T-cell (primary cell): ENCODE measurements at regions not wholly inside any gene's neighbourhood (a gene's known extent, or its start where the extent isn't known, plus 50 kb on each side); places are given as distances from the start of the nearest gene placed in this dataset.

Experiments used
- ATAC-seq, 4 experiments: fragments of 200-7000 bp in 3 of 4; fragments of 150-1000 bp in 1 of 4; cut with Tn5 transposase; replicated peaks in 1 of 4; 1 replicate in 3 of 4; 2 replicates in 1 of 4; pipeline ENCODE4 v1.10.0; 2021; ENCODE audit warnings: moderate library complexity in 3 of 4, mild to moderate bottlenecking in 2 of 4, moderate number of reproducible peaks in 1 of 4
- CTCF ChIA-PET, 2 donors: fragments of 300-600 bp; sonication (Branson Sonifier 250); formaldehyde crosslinking; loops; one replicate each; lab custom pipeline; 2022; ENCODE audit warnings: antibody characterized with exemption in 2 of 2; lab: Charles Lee
- POLR2A ChIA-PET, 2 donors: fragments of 300-600 bp; sonication (Branson Sonifier 250); formaldehyde crosslinking; loops; one replicate each; lab custom pipeline; 2022; ENCODE audit warnings: antibody characterized with exemption in 2 of 2; lab: Charles Lee
- DNase-seq, 35 experiments: peaks; one replicate each; pipeline versions ENCODE4 v3.0.0 to v3.0.0-alpha.2; 2013 to 2023
- H3K27ac ChIP-seq: one replicate; pipeline ENCODE4 v1.5.1; 2013; ENCODE audit warnings: low read length
- H3K27me3 ChIP-seq, 2 experiments: replicated peaks in 1 of 2; 1 replicate in 1 of 2; 2 replicates in 1 of 2; pipeline versions ENCODE4 v1.6.1 to v1.7.0; 2013; ENCODE audit warnings: low read length in 1 of 2, mixed read lengths in 1 of 2; ENCODE audit not compliant: control insufficient read depth in 2 of 2, insufficient read depth in 2 of 2; ENCODE audit errors: extremely low read depth in 1 of 2
- H3K36me3 ChIP-seq, 2 donors: 1 replicate in 1 of 2; 2 replicates in 1 of 2; pipeline versions ENCODE4 v1.6.1 to v1.7.0; 2013; ENCODE audit warnings: low read length in 1 of 2; ENCODE audit not compliant: control insufficient read depth in 2 of 2, insufficient read depth in 1 of 2; ENCODE audit errors: extremely low read depth in 1 of 2
- H3K4me1 ChIP-seq, 2 experiments: 1 replicate in 1 of 2; 2 replicates in 1 of 2; pipeline versions ENCODE4 v1.6.1 to v1.7.0; 2013; ENCODE audit warnings: low read length in 2 of 2, mixed read lengths in 1 of 2; ENCODE audit not compliant: insufficient read depth in 2 of 2, control insufficient read depth in 1 of 2; ENCODE audit errors: extremely low read depth in 1 of 2
- H3K4me3 ChIP-seq, 2 donors: 1 replicate in 1 of 2; 2 replicates in 1 of 2; pipeline versions ENCODE4 v1.5.1 to v1.7.0; 2013; ENCODE audit warnings: mild to moderate bottlenecking in 2 of 2, low read length in 1 of 2, moderate library complexity in 1 of 2; ENCODE audit not compliant: control insufficient read depth in 1 of 2; ENCODE audit errors: extremely low read depth in 1 of 2
- H3K9me3 ChIP-seq: 2 replicates; pipeline ENCODE4 v1.7.0; 2013
- H3K27ac Mint-ChIP-seq, 2 donors: one replicate each; pipeline ENCODE4 v1.8.0; 2020 to 2021; ENCODE audit warnings: mild to moderate bottlenecking in 2 of 2, mixed read lengths in 2 of 2
- H3K27me3 Mint-ChIP-seq, 2 donors: one replicate each; pipeline ENCODE4 v1.8.0; 2021 to 2022; ENCODE audit warnings: mixed read lengths in 2 of 2
- H3K36me3 Mint-ChIP-seq: one replicate; pipeline ENCODE4 v1.8.0; 2021; ENCODE audit warnings: mixed read lengths
- H3K4me1 Mint-ChIP-seq, 3 donors: one replicate each; pipeline ENCODE4 v1.8.0; 2020 to 2022; ENCODE audit warnings: mixed read lengths in 3 of 3, mild to moderate bottlenecking in 1 of 3
- H3K4me3 Mint-ChIP-seq, 3 donors: one replicate each; pipeline ENCODE4 v1.8.0; 2020 to 2022; ENCODE audit warnings: mild to moderate bottlenecking in 3 of 3, mixed read lengths in 3 of 3, moderate library complexity in 3 of 3
- H3K9me3 Mint-ChIP-seq, 3 donors: one replicate each; pipeline ENCODE4 v1.8.0; 2020 to 2022; ENCODE audit warnings: mixed read lengths in 3 of 3
- WGBS: methylation state at CpG from one replicate; pipeline ENCODE4 v1.1.5; 2013; ENCODE audit warnings: missing lambda C conversion rate; ENCODE audit not compliant: insufficient coverage; 5-methylcytosine and 5-hydroxymethylcytosine counted together

GRCh38 chr21:15255763-15256162 lies 191.0 kb upstream of the NRIP1 start:
- no peak for DNase-seq
- no peak overlapping the region for H3K27ac ChIP-seq
- no peaks in the 10 kb centered on the region for H3K9me3 Mint-ChIP-seq
- H3K36me3 ChIP-seq, result no peaks in the 10 kb centered on the region
- POLR2A ChIA-PET, result no interaction called here
- H3K4me3 Mint-ChIP-seq, result no peak overlapping the region
- no peaks in the 10 kb centered on the region for H3K4me1 ChIP-seq
- H3K27me3 Mint-ChIP-seq, result peaks cover 0 to 9% of the 10 kb centered on the region in 2 donors
- H3K27ac Mint-ChIP-seq, result no peak overlapping the region
- CTCF ChIA-PET, result no interaction called here
- peaks cover 0 to 7% (median 2%) of the 10 kb centered on the region in 3 donors for H3K4me1 Mint-ChIP-seq
- no peak for ATAC-seq
- no peaks in the 10 kb centered on the region for H3K36me3 Mint-ChIP-seq
- no peaks in the 10 kb centered on the region for H3K9me3 ChIP-seq
- no peak overlapping the region for H3K4me3 ChIP-seq
- H3K27me3 ChIP-seq, result no peaks in the 10 kb centered on the region

GRCh38 chr21:15256996-15257395 lies 192.2 kb upstream of the NRIP1 start:
- Mint-ChIP-seq H3K27me3 (peaks cover 0 to 2% of the 10 kb centered on the region in 2 donors), H3K9me3 (no peaks in the 10 kb centered on the region), H3K4me3 (no peak overlapping the region), H3K36me3 (no peaks in the 10 kb centered on the region), H3K27ac (no peak overlapping the region), H3K4me1 (peaks cover 0 to 7% (median 2%) of the 10 kb centered on the region in 3 donors)
- DNase-seq (no peak), ATAC-seq (no peak)
- no peaks in the 10 kb centered on the region for H3K36me3 ChIP-seq
- no peak overlapping the region for H3K4me3 ChIP-seq
- H3K27me3 ChIP-seq, result no peaks in the 10 kb centered on the region
- no peaks in the 10 kb centered on the region for H3K4me1 ChIP-seq
- ChIA-PET POLR2A (no interaction called here), CTCF (no interaction called here)
- H3K27ac ChIP-seq, result no peak overlapping the region
- H3K9me3 ChIP-seq, result no peaks in the 10 kb centered on the region

- POLR2A ChIA-PET, result interaction anchor here in 1 of 2 donors (0.6 kb wide), 1 partner anchor 298 kb away, joined by 3 read pairs; no protein-coding TSS in a partner anchor
- no CpG with 5 or more reads among the region's 4 CpGs for WGBS
- DNase-seq, result no peak
- no peaks in the 10 kb centered on the region for H3K27me3 ChIP-seq
- no peaks in the 10 kb centered on the region for H3K36me3 Mint-ChIP-seq
- H3K27me3 Mint-ChIP-seq, result no peaks in the 10 kb centered on the region
- H3K4me3 Mint-ChIP-seq, result no peak overlapping the region
- H3K4me3 ChIP-seq, result no peak overlapping the region
- no peak for ATAC-seq
- no peaks in the 10 kb centered on the region for H3K36me3 ChIP-seq
- peaks cover 0 to 7% (median 2%) of the 10 kb centered on the region in 3 donors for H3K4me1 Mint-ChIP-seq
- no peaks in the 10 kb centered on the region for H3K9me3 ChIP-seq
- H3K9me3 Mint-ChIP-seq, result no peaks in the 10 kb centered on the region
- CTCF ChIA-PET, result no interaction called here
- no peak overlapping the region for H3K27ac ChIP-seq
- no peak overlapping the region for H3K27ac Mint-ChIP-seq
- no peaks in the 10 kb centered on the region for H3K4me1 ChIP-seq
Observed at GRCh38 chr21:15257646-15258045, 192.8 kb upstream of the NRIP1 start.

GRCh38 chr21:15259824-15260223 lies 195.0 kb upstream of the NRIP1 start:
- H3K36me3 Mint-ChIP-seq, result no peaks in the 10 kb centered on the region
- H3K27ac ChIP-seq, result no peak overlapping the region
- peaks cover 0 to 4% of the 10 kb centered on the region in 2 donors for H3K27me3 Mint-ChIP-seq
- ChIA-PET POLR2A (no interaction called here), CTCF (no interaction called here)
- no peak overlapping the region for H3K27ac Mint-ChIP-seq
- ATAC-seq, result no peak
- no peak for DNase-seq
- H3K4me1 Mint-ChIP-seq, result peaks cover 0 to 7% (median 2%) of the 10 kb centered on the region in 3 donors
- no peak overlapping the region for H3K4me3 ChIP-seq
- WGBS, result no CpG with 5 or more reads among the region's 1 CpG
- peaks cover 0 to 4% (median 0%) of the 10 kb centered on the region in 3 donors for H3K9me3 Mint-ChIP-seq
- no peaks in the 10 kb centered on the region for H3K9me3 ChIP-seq
- no peaks in the 10 kb centered on the region for H3K4me1 ChIP-seq
- no peaks in the 10 kb centered on the region for H3K36me3 ChIP-seq
- no peaks in the 10 kb centered on the region for H3K27me3 ChIP-seq
- no peak overlapping the region for H3K4me3 Mint-ChIP-seq

GRCh38 chr21:15260604-15261003 lies 195.8 kb upstream of the NRIP1 start:
- Histone ChIP-seq H3K4me3 (no peak overlapping the region), H3K27ac (no peak overlapping the region), H3K4me1 (no peaks in the 10 kb centered on the region), H3K27me3 (no peaks in the 10 kb centered on the region), H3K9me3 (no peaks in the 10 kb centered on the region), H3K36me3 (no peaks in the 10 kb centered on the region)
- no peak for ATAC-seq
- ChIA-PET CTCF (no interaction called here), POLR2A (no interaction called here)
- no peak overlapping the region for H3K4me3 Mint-ChIP-seq
- peaks cover 0 to 4% (median 0%) of the 10 kb centered on the region in 3 donors for H3K9me3 Mint-ChIP-seq
- peaks cover 0 to 7% (median 2%) of the 10 kb centered on the region in 3 donors for H3K4me1 Mint-ChIP-seq
- WGBS, result no CpG with 5 or more reads among the region's 4 CpGs
- no peaks in the 10 kb centered on the region for H3K36me3 Mint-ChIP-seq
- no peak overlapping the region for H3K27ac Mint-ChIP-seq
- peaks cover 0 to 4% of the 10 kb centered on the region in 2 donors for H3K27me3 Mint-ChIP-seq
- no peak for DNase-seq

GRCh38 chr21:15264084-15264665 lies 199.4 kb upstream of the NRIP1 start:
- DNase-seq (no peak), ATAC-seq (no peak)
- H3K9me3 ChIP-seq, result no peaks in the 10 kb centered on the region
- no peak overlapping the region for H3K4me3 Mint-ChIP-seq
- no peaks in the 10 kb centered on the region for H3K36me3 Mint-ChIP-seq
- H3K36me3 ChIP-seq, result no peaks in the 10 kb centered on the region
- peaks cover 0 to 7% (median 2%) of the 10 kb centered on the region in 3 donors for H3K4me1 Mint-ChIP-seq
- WGBS, result no CpG with 5 or more reads among the region's 2 CpGs
- no peaks in the 10 kb centered on the region for H3K4me1 ChIP-seq
- H3K27ac Mint-ChIP-seq, result no peak overlapping the region
- POLR2A ChIA-PET, result no interaction called here
- no peaks in the 10 kb centered on the region for H3K27me3 ChIP-seq
- peaks cover 0 to 4% of the 10 kb centered on the region in 2 donors for H3K27me3 Mint-ChIP-seq
- H3K9me3 Mint-ChIP-seq, result peaks cover 0 to 4% (median 0%) of the 10 kb centered on the region in 3 donors
- CTCF ChIA-PET, result no interaction called here
- H3K4me3 ChIP-seq, result no peak overlapping the region
- no peak overlapping the region for H3K27ac ChIP-seq

- Mint-ChIP-seq H3K4me3 (no peak overlapping the region), H3K4me1 (no peaks in the 10 kb centered on the region), H3K27ac (no peak overlapping the region), H3K27me3 (no peaks in the 10 kb centered on the region), H3K36me3 (no peaks in the 10 kb centered on the region), H3K9me3 (no peaks in the 10 kb centered on the region)
- Histone ChIP-seq H3K27me3 (no peaks in the 10 kb centered on the region), H3K4me3 (no peak overlapping the region), H3K4me1 (no peaks in the 10 kb centered on the region), H3K27ac (no peak overlapping the region), H3K9me3 (no peaks in the 10 kb centered on the region), H3K36me3 (no peaks in the 10 kb centered on the region)
- DNase-seq (no peak), ATAC-seq (no peak)
- WGBS, result 100% methylated on average over 1 of the region's 4 CpGs
- ChIA-PET CTCF (no interaction called here), POLR2A (no interaction called here)
Observed at GRCh38 chr21:15272171-15272570, 207.4 kb upstream of the NRIP1 start.
